HG02885 (cell line): ENCODE measurements at regions not wholly inside any gene's neighbourhood (a gene's known extent, or its start where the extent isn't known, plus 50 kb on each side); places are given as distances from the start of the nearest gene placed in this dataset.
"Not testable (repeated sequence)": the region's sequence is repeated elsewhere in the genome, so short reads cannot be mapped to it uniquely, and the experiment has no call there.

Experiments
- ATAC-seq: cut with Tn5 transposase; IDR thresholded peaks from one replicate; pipeline ENCODE4 v1.9.1; 2021; ENCODE audit warnings: mild to moderate bottlenecking; ENCODE audit not compliant: unreplicated experiment, poor library complexity

- ATAC-seq = no peak
These were observed 245.4 kb upstream of the MEIS1 start for GRCh38 chr2:66189553-66189952.

GRCh38 chr2:66186537-66186936, 248.4 kb upstream of the MEIS1 start:
- ATAC-seq = no peak

DNA sequence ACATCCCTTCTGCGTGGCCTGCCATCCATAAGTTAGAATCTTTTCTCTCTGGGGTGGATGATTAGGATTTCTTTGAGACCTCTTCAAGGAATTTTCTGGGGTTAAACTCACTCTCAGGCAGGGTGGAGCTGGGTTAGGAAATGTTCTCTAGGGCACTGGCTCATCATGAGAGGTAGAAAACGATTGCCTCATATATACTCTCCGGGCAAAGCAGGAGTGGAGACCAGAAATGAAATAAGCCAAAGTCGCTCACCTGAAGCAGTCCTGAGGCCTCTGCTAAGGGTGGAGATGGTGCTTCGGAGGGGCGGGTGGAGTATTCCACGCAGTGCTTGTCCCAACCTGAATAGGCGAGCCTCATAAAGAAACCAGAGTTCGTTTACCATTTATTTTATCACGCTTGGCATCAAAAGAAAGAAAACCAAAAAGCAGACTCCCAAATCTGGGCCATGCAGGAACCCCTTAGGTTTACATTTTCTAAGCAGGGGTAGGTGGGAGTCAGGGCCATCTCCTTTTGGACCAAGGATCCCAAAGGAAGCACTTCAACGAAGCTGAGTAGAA, 249.3 kb upstream of the MEIS1 start:
- no peak for ATAC-seq

- not testable (repeated sequence) for ATAC-seq
These were observed 257.7 kb upstream of the MEIS1 start for GRCh38 chr2:66177128-66177796.

DNA sequence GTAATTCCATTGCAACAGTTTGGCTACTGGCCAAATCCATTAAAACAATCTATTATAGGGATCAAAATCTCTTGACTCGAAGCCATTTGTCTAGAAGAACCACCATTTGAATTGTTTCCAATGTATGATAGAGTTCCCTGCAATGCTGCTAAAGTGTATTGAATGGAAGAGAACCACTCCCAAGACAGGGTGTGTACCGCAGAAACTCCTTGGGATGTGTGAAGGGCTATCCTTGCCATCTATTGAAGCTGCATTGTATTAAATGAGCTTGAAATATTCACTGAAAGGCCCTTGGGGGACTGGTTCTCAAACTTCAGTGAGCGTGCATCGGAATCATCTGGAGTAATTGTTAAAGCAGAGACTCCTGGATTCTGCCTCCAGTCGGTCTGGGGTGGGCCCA, 260.4 kb upstream of the MEIS1 start:
- ATAC-seq = no peak

DNA sequence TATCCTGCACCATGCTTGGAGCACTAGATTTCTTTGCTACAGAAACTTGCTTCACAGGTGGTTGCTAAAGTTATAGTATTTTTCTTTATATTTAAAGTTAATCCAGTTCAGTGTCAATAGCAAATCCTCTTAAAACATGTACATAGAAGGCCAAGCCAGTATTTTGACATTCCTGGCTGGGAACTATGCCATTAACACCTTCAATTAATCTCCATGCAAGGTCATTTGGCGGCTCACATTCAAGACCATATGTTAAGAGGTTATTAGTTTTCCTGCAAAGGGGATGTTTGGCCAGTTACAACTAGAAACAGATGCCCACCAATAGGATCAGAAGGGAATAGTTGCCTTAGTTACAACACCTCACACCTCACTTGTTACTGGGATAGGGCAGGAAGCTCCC, 261.3 kb upstream of the MEIS1 start:
- ATAC-seq = no peak

- ATAC-seq = no peak
These were observed 263.4 kb upstream of the MEIS1 start for GRCh38 chr2:66171530-66171929.

DNA sequence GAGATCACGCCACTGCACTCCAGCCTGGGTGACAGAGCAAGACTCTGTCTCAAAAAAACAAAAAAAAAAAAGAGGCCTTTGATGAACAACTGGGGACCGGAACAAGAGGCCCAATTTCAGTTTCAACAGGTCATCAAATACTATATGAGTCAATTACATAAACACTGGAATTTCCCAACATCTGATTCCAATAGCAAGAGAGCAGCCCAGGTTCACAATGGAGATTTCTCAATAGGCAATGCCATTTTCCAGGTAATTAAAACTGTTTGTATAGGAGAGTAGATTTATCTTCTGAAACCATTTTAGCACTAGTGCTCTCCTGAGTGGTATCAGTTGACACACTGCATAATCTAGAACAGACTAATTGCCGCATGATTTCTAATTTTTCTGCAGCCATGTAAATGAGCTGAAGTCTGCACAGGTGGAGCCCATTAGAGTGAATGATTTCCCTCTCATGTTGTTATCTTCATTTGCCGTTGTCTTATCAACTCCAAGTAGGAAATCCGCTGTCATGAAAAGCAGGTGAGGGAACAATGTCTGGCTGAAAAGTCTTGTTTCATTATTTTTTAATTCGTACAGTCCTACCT, 264.1 kb upstream of the MEIS1 start:
- ATAC-seq = no peak

GRCh38 chr2:66169076-66169475, 265.8 kb upstream of the MEIS1 start:
- ATAC-seq = no peak

- ATAC-seq = no peak
These were observed 270.5 kb upstream of the MEIS1 start for GRCh38 chr2:66164470-66164869.

DNA sequence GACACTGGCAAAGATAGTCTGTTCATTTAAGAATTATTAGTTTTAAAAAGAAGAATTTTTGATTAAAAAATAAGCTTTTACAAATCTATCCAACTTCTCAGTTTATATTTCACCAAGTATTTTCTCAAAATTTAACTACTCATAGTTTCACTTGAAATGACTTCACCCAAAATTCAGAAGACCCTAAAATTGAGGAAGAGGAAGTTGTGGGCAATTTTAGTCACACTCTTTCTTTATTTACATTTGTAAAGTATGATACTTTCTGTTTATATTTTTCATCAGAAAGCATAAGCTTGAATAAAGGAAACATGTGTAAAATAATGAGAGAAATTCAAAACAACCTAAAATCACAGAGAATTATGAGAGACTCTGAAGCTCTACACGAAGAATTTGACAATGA, 278.8 kb upstream of the MEIS1 start:
- no peak for ATAC-seq

DNA sequence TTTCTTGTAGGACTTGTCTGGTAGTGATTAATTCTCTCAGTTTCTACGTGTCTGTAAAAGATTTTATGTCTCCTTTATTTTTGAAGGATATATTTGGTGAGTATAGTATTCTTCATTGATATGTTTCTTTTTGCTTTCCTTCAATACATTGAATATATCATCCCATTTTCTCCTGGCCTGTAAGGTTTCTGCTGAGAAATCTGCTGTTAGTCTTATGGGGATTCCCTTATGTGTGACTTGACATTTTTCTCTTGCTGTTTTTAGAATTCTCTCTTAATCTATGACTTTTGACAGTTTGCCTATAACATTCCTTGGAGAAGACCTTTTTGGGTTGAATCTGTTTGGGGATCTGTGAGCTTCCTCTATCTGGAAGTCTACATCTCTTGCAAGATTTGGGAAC, 281.0 kb upstream of the MEIS1 start:
- ATAC-seq = no peak

- no peak for ATAC-seq
These were observed 289.4 kb upstream of the MEIS1 start for GRCh38 chr2:66145490-66145889.

- not testable (repeated sequence) for ATAC-seq
These were observed 290.6 kb upstream of the MEIS1 start for GRCh38 chr2:66144324-66144723.

DNA sequence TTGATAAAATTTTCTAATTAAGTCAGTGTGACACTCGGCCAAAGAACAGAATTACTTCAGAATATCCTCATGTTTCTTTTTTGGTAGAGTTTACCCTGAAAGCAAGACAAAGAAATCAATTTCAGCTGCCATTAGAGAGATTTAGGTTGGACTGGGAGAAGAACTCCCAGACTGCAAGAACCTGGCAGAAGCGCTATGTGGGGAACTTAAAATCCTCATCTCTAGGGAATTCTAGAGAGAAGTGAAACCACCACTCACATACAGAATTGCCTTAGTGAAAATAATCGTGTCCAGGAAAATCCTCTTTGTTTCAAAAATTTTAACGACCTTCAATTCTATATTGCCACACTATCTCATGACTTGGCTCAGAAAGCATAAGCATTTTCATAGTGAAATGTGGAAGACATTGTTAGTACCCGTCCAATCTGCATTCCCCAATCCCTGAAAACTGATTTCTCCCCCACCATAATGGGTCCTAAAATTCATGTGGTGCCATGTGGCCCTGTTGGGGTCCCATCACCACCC, 297.3 kb upstream of the MEIS1 start:
- ATAC-seq = no peak

- no peak for ATAC-seq
These were observed 300.7 kb upstream of the MEIS1 start for GRCh38 chr2:66134138-66134701.

- no peak for ATAC-seq
These were observed 307.3 kb upstream of the MEIS1 start for GRCh38 chr2:66127656-66128055.

DNA sequence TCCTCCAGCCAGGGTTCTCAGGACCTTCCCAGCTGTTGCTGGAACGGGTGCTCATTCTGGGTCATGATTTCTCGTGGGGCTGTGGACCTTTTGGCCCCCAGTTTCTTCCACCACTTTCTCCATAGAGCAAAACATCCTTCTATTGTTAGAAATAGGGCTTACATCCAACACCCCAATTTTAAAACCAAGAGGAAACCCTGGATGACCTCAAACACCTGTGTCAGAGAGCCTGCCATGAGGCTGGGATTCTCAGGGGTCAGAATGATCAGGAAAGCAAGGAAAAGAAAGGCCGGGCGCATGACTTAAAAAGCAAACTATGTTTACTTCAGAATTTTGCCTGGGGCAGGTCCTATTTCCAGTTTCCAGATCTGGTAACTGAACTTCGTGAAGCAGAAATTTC, 307.9 kb upstream of the MEIS1 start:
- ATAC-seq = no peak

DNA sequence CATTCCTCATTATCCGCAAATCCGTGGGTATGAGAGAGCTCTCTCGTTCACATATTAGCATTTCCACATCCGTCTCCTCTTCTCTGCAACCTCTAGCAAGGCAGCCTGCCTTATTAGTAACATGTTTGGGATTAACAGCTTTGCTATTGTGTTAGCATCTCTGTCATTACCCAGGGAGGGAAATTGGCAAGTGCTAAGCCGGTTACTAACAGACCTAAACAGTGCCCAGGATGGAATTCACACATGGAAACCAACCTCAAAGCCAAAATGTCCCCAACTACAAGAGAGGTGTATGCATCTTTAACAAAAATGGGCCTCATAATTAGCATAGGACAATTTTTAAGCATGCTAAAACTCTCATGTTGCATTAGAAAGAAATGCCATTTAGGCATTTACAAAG, 309.0 kb upstream of the MEIS1 start:
- no peak for ATAC-seq

GRCh38 chr2:66122516-66122915, 312.4 kb upstream of the MEIS1 start:
- ATAC-seq = no peak

DNA sequence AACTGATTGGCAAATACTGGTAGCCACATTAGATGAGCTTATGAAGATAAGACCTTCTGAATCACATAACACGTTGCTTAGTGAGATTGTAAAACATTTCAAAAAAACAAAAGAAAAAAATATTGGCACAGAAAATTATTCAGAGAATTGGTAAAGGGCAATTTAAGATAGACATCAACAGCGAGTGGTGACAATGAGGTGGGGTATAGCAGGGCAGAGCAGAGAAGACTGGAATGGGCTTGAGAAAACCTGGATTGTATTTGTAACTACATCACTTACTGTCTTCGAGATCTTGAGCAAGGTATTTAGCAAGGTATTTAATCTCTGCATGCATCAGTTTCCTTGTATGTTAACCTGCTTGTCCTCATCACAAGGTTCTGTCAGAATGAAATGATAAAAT, 313.0 kb upstream of the MEIS1 start:
- no peak for ATAC-seq
